HG03575 (cell line): ENCODE measurements at regions not wholly inside any gene's neighbourhood (a gene's known extent, or its start where the extent isn't known, plus 50 kb on each side); places are given as distances from the start of the nearest gene placed in this dataset.

Experiments
- ATAC-seq: cut with Tn5 transposase; IDR thresholded peaks from one replicate; pipeline ENCODE4 v1.9.1; 2021; ENCODE audit not compliant: unreplicated experiment, insufficient number of reproducible peaks, low FRiP score; ENCODE audit errors: extremely low read depth

GRCh38 chr7:135833642-135834041 lies 85.0 kb upstream of the FAM180A start:
- no peak for ATAC-seq

GRCh38 chr7:135831455-135832195 lies 83.0 kb upstream of the FAM180A start:
- no peak for ATAC-seq

- ATAC-seq: no peak
Measured at GRCh38 chr7:135828604-135829003, 80.0 kb upstream of the FAM180A start.

GRCh38 chr7:135827391-135827790 lies 78.8 kb upstream of the FAM180A start:
- ATAC-seq: no peak

GRCh38 chr7:135825406-135825805 lies 76.8 kb upstream of the FAM180A start:
- ATAC-seq: no peak

- no peak for ATAC-seq
Measured at GRCh38 chr7:135822376-135822775, 73.8 kb upstream of the FAM180A start.

GRCh38 chr7:135817583-135817982 lies 69.0 kb upstream of the FAM180A start:
- ATAC-seq: no peak

GRCh38 chr7:135815033-135815432 lies 66.4 kb upstream of the FAM180A start:
- no peak for ATAC-seq

GRCh38 chr7:135812148-135812547 lies 63.5 kb upstream of the FAM180A start:
- no peak for ATAC-seq

- no peak for ATAC-seq
Measured at GRCh38 chr7:135811506-135811905, 62.9 kb upstream of the FAM180A start.

GRCh38 chr7:135808206-135808605 lies 59.6 kb upstream of the FAM180A start:
- ATAC-seq: no peak

- no peak for ATAC-seq
Measured at GRCh38 chr7:135803143-135803542, 54.5 kb upstream of the FAM180A start.

GRCh38 chr7:135802697-135803096 lies 54.1 kb upstream of the FAM180A start:
- no peak for ATAC-seq

- ATAC-seq: no peak
Measured at GRCh38 chr7:135801877-135802276, 53.3 kb upstream of the FAM180A start.

GRCh38 chr7:135801045-135801693 lies 52.6 kb upstream of the FAM180A start:
- ATAC-seq: peak; percentile 76

- ATAC-seq: no peak
Measured at GRCh38 chr7:135800560-135800959, 51.9 kb upstream of the FAM180A start.

GRCh38 chr7:135799881-135800280 lies 51.3 kb upstream of the FAM180A start:
- ATAC-seq: no peak
